Fibroblast of lung (primary cell): ENCODE measurements at regions not wholly inside any gene's neighbourhood (a gene's known extent, or its start where the extent isn't known, plus 50 kb on each side); places are given as distances from the start of the nearest gene placed in this dataset.

ENCODE experiments used
- DNase-seq, 2 donors: peaks; one replicate each; pipeline versions ENCODE4 v3.0.0 to v3.0.0-alpha.2; 2010; ENCODE audit warnings: low read depth in 2 of 2
- H2AFZ ChIP-seq: 2 replicates; pipeline ENCODE4 v1.5.1; 2012; ENCODE audit warnings: low read length, control low read depth, inconsistent platforms
- H3K27ac ChIP-seq: 2 replicates; pipeline ENCODE4 v1.5.1; 2011; ENCODE audit warnings: low read length, control low read depth; ENCODE audit not compliant: insufficient read depth
- H3K27me3 ChIP-seq: 2 replicates; pipeline ENCODE4 v1.5.1; 2011; ENCODE audit warnings: mild to moderate bottlenecking, low read length; ENCODE audit not compliant: control insufficient read depth, insufficient read depth
- H3K36me3 ChIP-seq: 2 replicates; pipeline ENCODE4 v1.5.1; 2011; ENCODE audit warnings: low read length; ENCODE audit not compliant: control insufficient read depth, insufficient read depth
- H3K4me1 ChIP-seq: 2 replicates; pipeline ENCODE4 v1.5.1; 2011; ENCODE audit warnings: low read length; ENCODE audit not compliant: control insufficient read depth, insufficient read depth; ENCODE audit errors: extremely low read depth
- H3K4me2 ChIP-seq: 2 replicates; pipeline ENCODE4 v1.5.1; 2011; ENCODE audit warnings: low read length, control low read depth; ENCODE audit not compliant: insufficient read depth; ENCODE audit errors: extremely low read depth
- H3K4me3 ChIP-seq, 4 experiments: fragments of 200-600 bp in 1 of 4; sonication (generic) in 1 of 4; replicated peaks in 1 of 4; 2 replicates each; pipeline ENCODE4 v1.5.1; 2011 to 2016; ENCODE audit warnings: low read length in 4 of 4, low read depth in 3 of 4, mild to moderate bottlenecking in 3 of 4, control low read depth in 2 of 4, inconsistent platforms in 1 of 4, mixed read lengths in 1 of 4; ENCODE audit not compliant: insufficient read depth in 1 of 4; ENCODE audit errors: control extremely low read depth in 1 of 4
- H3K79me2 ChIP-seq: 2 replicates; pipeline ENCODE4 v1.5.1; 2012; ENCODE audit warnings: mild to moderate bottlenecking, low read length, inconsistent platforms; ENCODE audit not compliant: control insufficient read depth, insufficient read depth
- H3K9ac ChIP-seq: 2 replicates; pipeline ENCODE4 v1.5.1; 2011; ENCODE audit warnings: mild to moderate bottlenecking, low read length, control low read depth; ENCODE audit not compliant: insufficient read depth
- H3K9me3 ChIP-seq: 2 replicates; pipeline ENCODE4 v1.5.1; 2012; ENCODE audit warnings: low read depth, low read length; ENCODE audit not compliant: control insufficient read depth, insufficient read depth
- H4K20me1 ChIP-seq: 2 replicates; pipeline ENCODE4 v1.5.1; 2011; ENCODE audit warnings: low read length; ENCODE audit not compliant: control insufficient read depth, insufficient read depth; ENCODE audit errors: extremely low read depth
- CTCF ChIP-seq, 2 donors: IDR thresholded peaks in 1 of 2; conservative IDR thresholded peaks in 1 of 2; 1 replicate in 1 of 2; 2 replicates in 1 of 2; pipeline ENCODE4 v1.5.1; 2011 to 2012; ENCODE audit warnings: low read length in 2 of 2, control low read depth in 1 of 2, inconsistent platforms in 1 of 2, low read depth in 1 of 2, mild to moderate bottlenecking in 1 of 2
- EZH2 ChIP-seq: IDR thresholded peaks from 2 replicates; pipeline ENCODE4 v1.5.1; 2012; ENCODE audit warnings: low read length, control low read depth, mild to moderate bottlenecking; ENCODE audit errors: missing control alignments

- Histone ChIP-seq H3K27me3 (no peaks in the 10 kb centered on the region), H3K79me2 (no peaks in the 10 kb centered on the region), H3K4me3 (no peak overlapping the region), H3K4me2 (no peak overlapping the region), H3K36me3 (no peaks in the 10 kb centered on the region), H3K9me3 (no peaks in the 10 kb centered on the region), H3K9ac (no peak overlapping the region), H4K20me1 (no peaks in the 10 kb centered on the region), H3K27ac (no peak overlapping the region), H2AFZ (no peak overlapping the region), H3K4me1 (no peaks in the 10 kb centered on the region)
- TF ChIP-seq EZH2 (no peak), CTCF (conservative IDR thresholded peaks at IDR 0.05 in 1 of 2, IDR thresholded peaks at IDR 0.05 in 1 of 2; ENCODE audit: low read depth in 1 of 2, low read length in 2 of 2) (no peak)
- DNase-seq, result no peak
These were observed 513.4 kb upstream of the SLC35B3 start for GRCh38 chr6:8948733-8949132.

GRCh38 chr6:8947900-8948299 lies 512.6 kb upstream of the SLC35B3 start:
- H3K36me3 ChIP-seq, result no peaks in the 10 kb centered on the region
- no peak for TF ChIP-seq EZH2
- TF ChIP-seq CTCF (conservative IDR thresholded peaks at IDR 0.05 in 1 of 2, IDR thresholded peaks at IDR 0.05 in 1 of 2; ENCODE audit: low read depth in 1 of 2, low read length in 2 of 2), result no peak
- no peak overlapping the region for H3K27ac ChIP-seq
- no peak for DNase-seq
- no peaks in the 10 kb centered on the region for H3K4me1 ChIP-seq
- no peak overlapping the region for H3K4me2 ChIP-seq
- no peaks in the 10 kb centered on the region for H3K27me3 ChIP-seq
- H2AFZ ChIP-seq, result no peak overlapping the region
- H4K20me1 ChIP-seq, result no peaks in the 10 kb centered on the region
- no peak overlapping the region for H3K9ac ChIP-seq
- no peaks in the 10 kb centered on the region for H3K9me3 ChIP-seq
- no peaks in the 10 kb centered on the region for H3K79me2 ChIP-seq
- H3K4me3 ChIP-seq, result no peak overlapping the region

GRCh38 chr6:8944548-8944947 lies 509.2 kb upstream of the SLC35B3 start:
- TF ChIP-seq EZH2, result no peak
- no peak for TF ChIP-seq CTCF (conservative IDR thresholded peaks at IDR 0.05 in 1 of 2, IDR thresholded peaks at IDR 0.05 in 1 of 2; ENCODE audit: low read depth in 1 of 2, low read length in 2 of 2)
- no peaks in the 10 kb centered on the region for H3K79me2 ChIP-seq
- H3K9ac ChIP-seq, result no peak overlapping the region
- no peaks in the 10 kb centered on the region for H3K27me3 ChIP-seq
- H3K36me3 ChIP-seq, result no peaks in the 10 kb centered on the region
- no peak overlapping the region for H2AFZ ChIP-seq
- no peak for DNase-seq
- no peaks in the 10 kb centered on the region for H3K4me1 ChIP-seq
- H4K20me1 ChIP-seq, result no peaks in the 10 kb centered on the region
- H3K4me3 ChIP-seq, result no peak overlapping the region
- no peak overlapping the region for H3K4me2 ChIP-seq
- H3K9me3 ChIP-seq, result no peaks in the 10 kb centered on the region
- no peak overlapping the region for H3K27ac ChIP-seq
